ENCODE measurements at regions not wholly inside any gene's neighbourhood (a gene's known extent, or its start where the extent isn't known, plus 50 kb on each side); places are given as distances from the start of the nearest gene placed in this dataset.

GRCh38 chr18:44497311-44497710 is 183.4 kb upstream of the SETBP1 start:
- DNase-seq (ENCODE audit: low spot score) = no peak

GRCh38 chr18:44497757-44498490 is 182.8 kb upstream of the SETBP1 start:
- no peak for DNase-seq (ENCODE audit: low spot score)

GRCh38 chr18:44500808-44501610 is 179.7 kb upstream of the SETBP1 start:
- no peak for DNase-seq (ENCODE audit: low spot score)

GRCh38 chr18:44502221-44502620 is 178.5 kb upstream of the SETBP1 start:
- no peak for DNase-seq (ENCODE audit: low spot score)

- DNase-seq (ENCODE audit: low spot score) = no peak
These were observed 177.9 kb upstream of the SETBP1 start for GRCh38 chr18:44502790-44503189.

GRCh38 chr18:44503854-44504253 is 176.8 kb upstream of the SETBP1 start:
- no peak for DNase-seq (ENCODE audit: low spot score)

- DNase-seq (ENCODE audit: low spot score) = no peak
These were observed 172.9 kb upstream of the SETBP1 start for GRCh38 chr18:44507729-44508325.

- DNase-seq (ENCODE audit: low spot score) = no peak
These were observed 172.2 kb upstream of the SETBP1 start for GRCh38 chr18:44508474-44508873.

- DNase-seq (ENCODE audit: low spot score) = no peak
These were observed 171.6 kb upstream of the SETBP1 start for GRCh38 chr18:44509048-44509447.

GRCh38 chr18:44510390-44510789 is 170.3 kb upstream of the SETBP1 start:
- DNase-seq (ENCODE audit: low spot score) = no peak

GRCh38 chr18:44513233-44513632 is 167.5 kb upstream of the SETBP1 start:
- no peak for DNase-seq (ENCODE audit: low spot score)

GRCh38 chr18:44514106-44514505 is 166.6 kb upstream of the SETBP1 start:
- DNase-seq (ENCODE audit: low spot score) = no peak

GRCh38 chr18:44514766-44515165 is 165.9 kb upstream of the SETBP1 start:
- no peak for DNase-seq (ENCODE audit: low spot score)

- DNase-seq (ENCODE audit: low spot score) = no peak
These were observed 164.2 kb upstream of the SETBP1 start for GRCh38 chr18:44516450-44516849.

- DNase-seq (ENCODE audit: low spot score) = no peak
These were observed 163.6 kb upstream of the SETBP1 start for GRCh38 chr18:44517136-44517535.

GRCh38 chr18:44518091-44518615 is 162.5 kb upstream of the SETBP1 start:
- DNase-seq (ENCODE audit: low spot score) = no peak

- no peak for DNase-seq (ENCODE audit: low spot score)
These were observed 162.0 kb upstream of the SETBP1 start for GRCh38 chr18:44518666-44519065.

- no peak for DNase-seq (ENCODE audit: low spot score)
These were observed 159.6 kb upstream of the SETBP1 start for GRCh38 chr18:44520981-44521667.

- DNase-seq (ENCODE audit: low spot score) = no peak
These were observed 159.0 kb upstream of the SETBP1 start for GRCh38 chr18:44521668-44522022.

GRCh38 chr18:44526705-44527415 is 153.8 kb upstream of the SETBP1 start:
- DNase-seq (ENCODE audit: low spot score) = no peak

- DNase-seq (ENCODE audit: low spot score) = no peak
These were observed 147.6 kb upstream of the SETBP1 start for GRCh38 chr18:44533071-44533470.

Measured in A172 (cell line).